Urinary bladder (tissue), 3 donors: ENCODE measurements at regions not wholly inside any gene's neighbourhood (a gene's known extent, or its start where the extent isn't known, plus 50 kb on each side); places are given as distances from the start of the nearest gene placed in this dataset.

ENCODE experiments used
- DNase-seq: peaks from one replicate; pipeline ENCODE4 v3.0.0-alpha.2; 2015; ENCODE audit errors: extremely low spot score
- H3K27ac ChIP-seq: one replicate; pipeline ENCODE4 v1.5.1; 2013; ENCODE audit warnings: low read depth, mild to moderate bottlenecking, moderate library complexity
- H3K36me3 ChIP-seq: one replicate; pipeline ENCODE4 v1.6.1; 2013; ENCODE audit warnings: mild to moderate bottlenecking, moderate library complexity; ENCODE audit not compliant: insufficient read depth
- H3K4me1 ChIP-seq: one replicate; pipeline ENCODE4 v1.6.1; 2013; ENCODE audit warnings: mild to moderate bottlenecking, moderate library complexity; ENCODE audit not compliant: insufficient read depth
- H3K4me3 ChIP-seq: one replicate; pipeline ENCODE4 v1.5.1; 2013; ENCODE audit warnings: low read depth, low read length
- WGBS: extraction: QIAGEN DNeasy Blood & Tissue Kit; methylation state at CpG from one replicate; pipeline ENCODE4 v1.1.7; 2013; 5-methylcytosine and 5-hydroxymethylcytosine counted together
- donor health status: healthy with polysubstance abuse.
- donor health status: healthy.

GRCh38 chr1:87505391-87505983 is 176.8 kb downstream of the LMO4 start:
- DNase-seq, result no peak
- Histone ChIP-seq H3K4me1 (no peaks in the 10 kb centered on the region), H3K27ac (no peak overlapping the region), H3K36me3 (no peaks in the 10 kb centered on the region), H3K4me3 (no peak overlapping the region)
- 78% methylated on average over 9 of the region's 9 CpGs for WGBS

DNA sequence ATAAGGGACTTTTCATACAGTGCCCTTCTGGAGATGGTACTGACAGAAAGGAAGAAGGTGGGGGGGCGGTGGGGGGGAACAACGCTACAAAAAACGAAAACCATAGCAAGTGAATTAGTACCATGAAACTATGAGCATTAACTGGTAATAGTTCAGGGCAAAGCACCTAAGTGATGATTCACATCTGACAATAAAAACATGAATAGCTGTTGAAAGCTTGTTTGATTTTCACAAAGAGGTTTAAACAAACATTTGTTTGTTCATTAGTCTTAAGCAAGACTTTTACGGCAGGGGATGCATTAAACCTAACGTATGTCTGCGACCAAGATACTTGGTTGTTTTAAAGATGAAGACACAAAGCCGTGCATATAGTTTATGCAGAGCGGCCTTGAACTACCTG is 177.5 kb downstream of the LMO4 start:
- WGBS, result 69% methylated on average over 8 of the region's 8 CpGs
- no peak for DNase-seq
- Histone ChIP-seq H3K4me3 (no peak overlapping the region), H3K4me1 (no peaks in the 10 kb centered on the region), H3K27ac (no peak overlapping the region), H3K36me3 (no peaks in the 10 kb centered on the region)

DNA sequence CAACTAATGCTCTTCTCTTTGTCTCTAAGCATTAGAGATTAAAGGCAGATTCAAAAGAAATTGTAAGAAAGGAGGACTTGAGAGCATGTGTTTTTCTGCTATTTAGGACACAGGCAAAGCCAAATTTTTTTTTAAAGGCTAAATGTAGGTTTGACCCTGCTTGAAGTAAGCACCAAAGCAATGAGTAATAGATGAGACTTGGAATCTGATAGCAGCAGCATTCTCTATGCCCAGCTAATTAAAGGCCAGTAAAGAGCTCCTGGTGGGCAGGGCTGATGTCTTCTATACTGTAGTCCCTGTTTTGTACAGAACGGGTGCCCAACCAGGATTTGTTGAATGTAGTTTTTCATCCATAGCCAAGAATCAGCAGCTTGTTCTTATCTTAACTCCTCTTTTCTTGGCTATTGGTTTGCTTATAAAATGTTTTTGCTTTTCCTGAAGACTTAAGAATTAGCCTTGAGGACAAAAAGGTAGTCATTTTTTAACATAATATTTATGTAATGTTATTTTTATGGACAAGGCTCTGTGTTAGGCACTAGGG is 179.6 kb downstream of the LMO4 start:
- Histone ChIP-seq H3K4me3 (no peak overlapping the region), H3K4me1 (no peaks in the 10 kb centered on the region), H3K36me3 (no peaks in the 10 kb centered on the region), H3K27ac (no peak overlapping the region)
- WGBS, result 43% methylated on average over 1 of the region's 1 CpG
- DNase-seq, result no peak

GRCh38 chr1:87510540-87510939 is 181.9 kb downstream of the LMO4 start:
- Histone ChIP-seq H3K27ac (no peak overlapping the region), H3K36me3 (no peaks in the 10 kb centered on the region), H3K4me1 (no peaks in the 10 kb centered on the region), H3K4me3 (no peak overlapping the region)
- WGBS, result 85% methylated on average over 3 of the region's 3 CpGs
- DNase-seq, result no peak

- Histone ChIP-seq H3K36me3 (no peaks in the 10 kb centered on the region), H3K4me1 (no peaks in the 10 kb centered on the region), H3K4me3 (no peak overlapping the region), H3K27ac (no peak overlapping the region)
- WGBS, result 81% methylated on average over 1 of the region's 1 CpG
- DNase-seq, result no peak
Observed at GRCh38 chr1:87511449-87511848, 182.8 kb downstream of the LMO4 start.

DNA sequence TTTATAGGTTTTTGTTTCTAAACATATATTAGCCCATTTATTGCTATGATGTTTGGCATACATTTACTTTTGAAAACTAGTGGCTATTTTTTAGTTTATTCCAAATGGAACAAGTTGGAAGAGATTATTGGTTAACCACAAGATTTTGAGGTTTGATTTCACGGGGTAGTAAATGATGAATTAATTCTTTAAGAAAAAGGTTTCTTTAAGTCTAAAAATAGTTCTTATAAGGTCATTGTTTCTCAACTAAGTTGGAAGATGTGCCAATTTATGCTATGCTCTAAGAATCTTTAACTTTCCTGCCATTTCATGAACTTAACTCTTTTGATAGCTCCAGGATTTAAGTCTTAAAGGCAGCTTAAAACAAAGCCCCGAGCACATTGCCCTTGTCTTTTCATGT is 183.8 kb downstream of the LMO4 start:
- no peak for DNase-seq
- Histone ChIP-seq H3K27ac (no peak overlapping the region), H3K4me1 (no peaks in the 10 kb centered on the region), H3K36me3 (no peaks in the 10 kb centered on the region), H3K4me3 (no peak overlapping the region)
- 67% methylated on average over 2 of the region's 2 CpGs for WGBS

- no peak for DNase-seq
- H3K4me1 ChIP-seq, result no peaks in the 10 kb centered on the region
- no peaks in the 10 kb centered on the region for H3K36me3 ChIP-seq
- H3K27ac ChIP-seq, result no peak overlapping the region
- WGBS, result 49% methylated on average over 4 of the region's 4 CpGs
- no peak overlapping the region for H3K4me3 ChIP-seq
Observed at GRCh38 chr1:87513255-87513654, 184.6 kb downstream of the LMO4 start.

- Histone ChIP-seq H3K4me1 (no peaks in the 10 kb centered on the region), H3K27ac (no peak overlapping the region), H3K4me3 (no peak overlapping the region), H3K36me3 (no peaks in the 10 kb centered on the region)
- no peak for DNase-seq
- WGBS, result 58% methylated on average over 4 of the region's 4 CpGs
Observed at GRCh38 chr1:87513966-87514660, 185.4 kb downstream of the LMO4 start.

- DNase-seq, result no peak
- 66% methylated on average over 1 of the region's 1 CpG for WGBS
- Histone ChIP-seq H3K27ac (no peak overlapping the region), H3K4me3 (no peak overlapping the region), H3K4me1 (no peaks in the 10 kb centered on the region), H3K36me3 (no peaks in the 10 kb centered on the region)
Observed at GRCh38 chr1:87515781-87516180, 187.1 kb downstream of the LMO4 start.

DNA sequence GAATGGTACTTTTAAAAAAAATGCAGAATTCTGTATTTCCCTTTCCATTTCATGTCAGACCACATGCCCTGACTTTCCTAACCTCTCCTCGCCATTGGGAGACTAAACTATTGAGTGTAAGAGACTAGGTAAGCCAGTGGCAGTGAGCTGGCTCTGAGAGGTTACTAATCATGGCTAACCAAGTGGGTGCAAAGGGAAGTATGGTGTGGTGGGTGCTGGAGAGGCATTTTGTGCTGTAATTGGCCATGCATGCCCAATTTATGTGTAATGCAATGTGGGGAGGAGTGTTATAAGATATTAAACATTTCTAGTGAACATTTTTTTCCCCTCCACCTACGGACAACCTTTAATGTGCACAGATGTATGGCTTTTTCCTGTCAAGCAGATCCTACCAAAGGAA is 190.1 kb downstream of the LMO4 start:
- Histone ChIP-seq H3K36me3 (no peaks in the 10 kb centered on the region), H3K4me1 (no peaks in the 10 kb centered on the region), H3K4me3 (no peak overlapping the region), H3K27ac (no peak overlapping the region)
- no peak for DNase-seq
- WGBS, result 83% methylated on average over 2 of the region's 2 CpGs

DNA sequence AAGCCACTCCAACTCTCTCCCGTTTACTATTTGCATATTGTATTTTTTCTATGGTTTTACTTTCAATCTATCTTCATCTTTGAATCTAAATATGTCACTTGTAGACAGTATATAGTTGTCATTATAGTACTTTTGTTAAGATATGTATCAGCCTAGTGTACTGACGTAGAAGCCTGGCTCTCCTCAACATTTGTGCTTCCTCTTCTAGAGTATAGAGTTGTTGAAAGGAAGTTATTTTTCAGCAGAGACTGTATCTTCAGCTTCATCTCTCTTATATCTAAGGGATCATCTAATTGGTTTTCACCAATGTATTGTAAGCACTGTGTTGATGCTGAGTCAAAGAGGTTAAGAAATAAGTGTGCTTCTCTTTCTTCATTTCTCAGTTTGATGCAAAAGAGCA is 192.8 kb downstream of the LMO4 start:
- 92% methylated on average over 2 of the region's 2 CpGs for WGBS

GRCh38 chr1:87523466-87523865 is 194.8 kb downstream of the LMO4 start:
- Histone ChIP-seq H3K4me1 (no peaks in the 10 kb centered on the region), H3K36me3 (no peaks in the 10 kb centered on the region), H3K27ac (peak overlapping the region; percentile 15), H3K4me3 (no peak overlapping the region)
- 28% methylated on average over 3 of the region's 3 CpGs for WGBS
- no peak for DNase-seq

More for the DNA sequence above, 192.8 kb downstream of the LMO4 start:
- Histone ChIP-seq H3K4me1 (no peaks in the 10 kb centered on the region), H3K4me3 (no peak overlapping the region), H3K36me3 (no peaks in the 10 kb centered on the region), H3K27ac (no peak overlapping the region)
- DNase-seq, result no peak

DNA sequence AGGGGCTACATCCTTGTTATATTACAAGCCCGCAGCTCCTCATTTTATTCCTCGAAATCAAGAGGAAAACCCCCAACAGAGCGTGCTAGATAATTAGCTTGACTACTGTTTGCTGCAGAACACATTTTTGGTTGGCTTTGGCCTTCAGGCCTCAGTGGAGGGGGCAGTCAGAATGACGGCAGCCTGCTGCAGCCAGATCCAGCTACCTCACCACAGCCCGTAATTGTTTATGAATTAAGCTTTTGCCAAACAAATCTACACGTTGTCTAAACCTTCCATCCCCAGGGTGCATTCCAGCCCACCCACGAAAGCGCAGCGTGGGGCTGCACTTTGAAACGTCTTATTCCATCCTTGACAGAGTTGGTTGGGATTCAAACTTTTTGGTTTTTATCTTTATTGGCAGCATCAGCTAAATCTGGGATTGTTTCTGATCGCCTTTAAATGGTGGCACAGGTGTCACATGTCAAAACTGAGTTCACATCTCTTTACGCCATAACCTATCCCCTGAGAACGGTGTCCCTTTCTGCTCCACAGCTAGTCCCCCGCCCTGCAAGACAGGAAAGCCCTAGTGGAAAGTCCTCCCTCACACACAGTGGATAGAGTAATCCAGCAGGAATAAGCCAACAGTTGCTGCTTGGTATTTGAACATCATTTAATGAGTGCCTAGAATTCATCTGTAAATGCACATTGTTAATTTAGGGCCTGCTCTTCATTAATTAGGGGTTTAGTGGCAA is 195.5 kb downstream of the LMO4 start:
- H3K36me3 ChIP-seq, result no peaks in the 10 kb centered on the region
- no peak overlapping the region for H3K4me3 ChIP-seq
- H3K27ac ChIP-seq, result no peak overlapping the region
- H3K4me1 ChIP-seq, result no peaks in the 10 kb centered on the region
- DNase-seq, result no peak
- 32% methylated on average over 14 of the region's 14 CpGs for WGBS
